CD4-positive, alpha-beta T cell treated with Interleukin-2 at 100 ng/mL for 4 hours (primary cell): ENCODE measurements at regions not wholly inside any gene's neighbourhood (a gene's known extent, or its start where the extent isn't known, plus 50 kb on each side); places are given as distances from the start of the nearest gene placed in this dataset.
"Not testable (repeated sequence)": the region's sequence is repeated elsewhere in the genome, so short reads cannot be mapped to it uniquely, and the experiment has no call there.

Experiments
- DNase-seq: peaks from one replicate; pipeline ENCODE4 v3.0.0-alpha.2; 2020; ENCODE audit warnings: low spot score

GRCh38 chr6:148602136-148602535 is 144.7 kb upstream of the UST start:
- no peak for DNase-seq

- no peak for DNase-seq
Observed at GRCh38 chr6:148608199-148608951, 138.5 kb upstream of the UST start.

GRCh38 chr6:148611213-148611612 is 135.6 kb upstream of the UST start:
- DNase-seq: no peak

- no peak for DNase-seq
Observed at GRCh38 chr6:148612043-148612442, 134.8 kb upstream of the UST start.

GRCh38 chr6:148614602-148615001 is 132.2 kb upstream of the UST start:
- no peak for DNase-seq

- DNase-seq: no peak
Observed at GRCh38 chr6:148616841-148617240, 130.0 kb upstream of the UST start.

GRCh38 chr6:148617530-148617929 is 129.3 kb upstream of the UST start:
- no peak for DNase-seq

- DNase-seq: no peak
Observed at GRCh38 chr6:148619891-148620290, 126.9 kb upstream of the UST start.

- no peak for DNase-seq
Observed at GRCh38 chr6:148620579-148621298, 126.1 kb upstream of the UST start.

- no peak for DNase-seq
Observed at GRCh38 chr6:148625609-148626008, 121.2 kb upstream of the UST start.

- DNase-seq: no peak
Observed at GRCh38 chr6:148628251-148628650, 118.6 kb upstream of the UST start.

- DNase-seq: no peak
Observed at GRCh38 chr6:148629181-148629580, 117.6 kb upstream of the UST start.

- no peak for DNase-seq
Observed at GRCh38 chr6:148629592-148630465, 117.0 kb upstream of the UST start.

- no peak for DNase-seq
Observed at GRCh38 chr6:148635070-148635743, 111.6 kb upstream of the UST start.

GRCh38 chr6:148641836-148642235 is 105.0 kb upstream of the UST start:
- not testable (repeated sequence) for DNase-seq

GRCh38 chr6:148643208-148643607 is 103.6 kb upstream of the UST start:
- DNase-seq: not testable (repeated sequence)

- not testable (repeated sequence) for DNase-seq
Observed at GRCh38 chr6:148645049-148645448, 101.8 kb upstream of the UST start.

GRCh38 chr6:148648754-148649453 is 97.9 kb upstream of the UST start:
- no peak for DNase-seq

- no peak for DNase-seq
Observed at GRCh38 chr6:148649454-148649963, 97.3 kb upstream of the UST start.

GRCh38 chr6:148650941-148651505 is 95.8 kb upstream of the UST start:
- DNase-seq: no peak

- DNase-seq: no peak
Observed at GRCh38 chr6:148652205-148652604, 94.6 kb upstream of the UST start.
